Esophagus muscularis mucosa (tissue), 4 donors: ENCODE measurements at regions not wholly inside any gene's neighbourhood (a gene's known extent, or its start where the extent isn't known, plus 50 kb on each side); places are given as distances from the start of the nearest gene placed in this dataset.

ENCODE experiments used
- DNase-seq: peaks from one replicate; pipeline ENCODE4 v3.0.0-alpha.2; 2017; ENCODE audit errors: extremely low spot score
- H3K27ac ChIP-seq, 4 donors: fragments of 200-600 bp; sonication (generic); replicated peaks in 1 of 4; 1 replicate in 3 of 4; 2 replicates in 1 of 4; pipeline ENCODE4 v1.5.1; 2016 to 2019; ENCODE audit warnings: mild to moderate bottlenecking in 1 of 4
- H3K27me3 ChIP-seq, 4 donors: fragments of 200-600 bp; sonication (generic); one replicate each; pipeline versions ENCODE4 v1.5.1 to v1.6.0; 2016 to 2019
- H3K36me3 ChIP-seq, 4 donors: fragments of 200-600 bp; sonication (generic); one replicate each; pipeline ENCODE4 v1.5.1; 2016 to 2019
- H3K4me1 ChIP-seq, 4 donors: fragments of 200-600 bp; sonication (generic); one replicate each; pipeline ENCODE4 v1.5.1; 2016 to 2019
- H3K4me3 ChIP-seq, 4 donors: fragments of 200-600 bp; sonication (generic); 1 replicate in 2 of 4; 2 replicates in 2 of 4; pipeline ENCODE4 v1.5.1; 2016 to 2019; ENCODE audit warnings: mild to moderate bottlenecking in 4 of 4, moderate library complexity in 1 of 4
- H3K9me3 ChIP-seq, 4 donors: fragments of 200-600 bp; sonication (generic); 1 replicate in 3 of 4; 2 replicates in 1 of 4; pipeline ENCODE4 v1.5.1; 2016 to 2019
- CTCF ChIP-seq, 3 experiments: fragments of 200-600 bp in 2 of 3; fragments of 450-650 bp in 1 of 3; sonication (generic) in 2 of 3; IDR thresholded peaks; one replicate each; pipeline ENCODE4 v1.5.1; 2017 to 2019; ENCODE audit warnings: antibody characterized with exemption in 3 of 3, mild to moderate bottlenecking in 2 of 3, moderate library complexity in 1 of 3
- EP300 ChIP-seq: sonication (generic); formaldehyde crosslinking; IDR thresholded peaks from one replicate; pipeline ENCODE4 v1.6.1; 2017; ENCODE audit warnings: antibody characterized with exemption
- POLR2A ChIP-seq: fragments of 450-650 bp; IDR thresholded peaks from one replicate; pipeline ENCODE4 v1.6.1; 2017; ENCODE audit warnings: antibody characterized with exemption, moderate library complexity, mild to moderate bottlenecking, low read depth
- POLR2AphosphoS5 ChIP-seq, 2 donors: sonication (generic); formaldehyde crosslinking; IDR thresholded peaks; one replicate each; pipeline ENCODE4 v1.6.1; 2017; ENCODE audit warnings: antibody characterized with exemption in 2 of 2
- whole genome bisulfite sequencing: methylation state at CpG from one replicate; pipeline ENCODE4 v1.1.5; 2018; 5-methylcytosine and 5-hydroxymethylcytosine counted together
- intact Hi-C: fragments of 100-400 bp; cut with DNase I; formaldehyde crosslinking; loops from one replicate; pipeline ENCODE4 v1.15.1; 2023

GRCh38 chrX:27057883-27058282 is 405.3 kb downstream of the PPP4R3C start:
- Histone ChIP-seq H3K9me3 (no peaks in the 10 kb centered on the region), H3K27me3 (no peaks in the 10 kb centered on the region), H3K36me3 (no peaks in the 10 kb centered on the region), H3K27ac (no peak overlapping the region), H3K4me3 (no peak overlapping the region), H3K4me1 (no peaks in the 10 kb centered on the region)
- no peak for DNase-seq
- TF ChIP-seq EP300 (no peak), POLR2AphosphoS5 (IDR thresholded peaks at IDR 0.05) (no peak), CTCF (IDR thresholded peaks at IDR 0.05) (no peak), POLR2A (no peak)
- intact Hi-C loops, result no loop called here
- WGBS, result 74% methylated on average over 5 of the region's 5 CpGs

- TF ChIP-seq POLR2A, result no peak
- no peak for TF ChIP-seq EP300
- H3K9me3 ChIP-seq, result no peaks in the 10 kb centered on the region
- H3K36me3 ChIP-seq, result no peaks in the 10 kb centered on the region
- no peaks in the 10 kb centered on the region for H3K4me1 ChIP-seq
- WGBS, result 18% methylated on average over 1 of the region's 1 CpG
- no peak for DNase-seq
- intact Hi-C loops, result no loop called here
- H3K4me3 ChIP-seq, result no peak overlapping the region
- H3K27ac ChIP-seq, result no peak overlapping the region
- H3K27me3 ChIP-seq, result no peaks in the 10 kb centered on the region
These were observed 423.8 kb downstream of the PPP4R3C start for GRCh38 chrX:27039332-27039731.

GRCh38 chrX:27008486-27008885 is 454.7 kb downstream of the PPP4R3C start:
- Histone ChIP-seq H3K27ac (no peak overlapping the region), H3K9me3 (no peaks in the 10 kb centered on the region), H3K4me1 (no peaks in the 10 kb centered on the region), H3K4me3 (no peak overlapping the region), H3K36me3 (no peaks in the 10 kb centered on the region), H3K27me3 (no peaks in the 10 kb centered on the region)
- intact Hi-C loops, result no loop called here
- WGBS, result 58% methylated on average over 5 of the region's 5 CpGs
- no peak for TF ChIP-seq EP300
- no peak for TF ChIP-seq POLR2A
- no peak for TF ChIP-seq CTCF (IDR thresholded peaks at IDR 0.05)
- TF ChIP-seq POLR2AphosphoS5 (IDR thresholded peaks at IDR 0.05), result no peak
- no peak for DNase-seq

- TF ChIP-seq POLR2A, result no peak
- TF ChIP-seq POLR2AphosphoS5 (IDR thresholded peaks at IDR 0.05), result no peak
- no peak for TF ChIP-seq CTCF (IDR thresholded peaks at IDR 0.05)
- TF ChIP-seq EP300, result no peak
- no peaks in the 10 kb centered on the region for H3K4me1 ChIP-seq
- WGBS, result 61% methylated on average over 1 of the region's 1 CpG
- H3K4me3 ChIP-seq, result no peak overlapping the region
- no peaks in the 10 kb centered on the region for H3K9me3 ChIP-seq
- H3K27me3 ChIP-seq, result no peaks in the 10 kb centered on the region
- H3K27ac ChIP-seq, result no peak overlapping the region
- no peaks in the 10 kb centered on the region for H3K36me3 ChIP-seq
- no peak for DNase-seq
- intact Hi-C loops, result no loop called here
These were observed 463.5 kb downstream of the PPP4R3C start for GRCh38 chrX:26999634-27000033.

- intact Hi-C loops, result no loop called here
- Histone ChIP-seq H3K9me3 (no peaks in the 10 kb centered on the region), H3K36me3 (no peaks in the 10 kb centered on the region), H3K27ac (no peak overlapping the region), H3K4me1 (no peaks in the 10 kb centered on the region), H3K4me3 (no peak overlapping the region), H3K27me3 (no peaks in the 10 kb centered on the region)
- no peak for DNase-seq
- 51% methylated on average over 3 of the region's 3 CpGs for WGBS
- TF ChIP-seq POLR2A (no peak), POLR2AphosphoS5 (IDR thresholded peaks at IDR 0.05) (no peak)
These were observed 504.9 kb downstream of the PPP4R3C start for GRCh38 chrX:26958261-26958660.

- no peaks in the 10 kb centered on the region for H3K27me3 ChIP-seq
- DNase-seq, result no peak
These were observed 509.1 kb downstream of the PPP4R3C start for GRCh38 chrX:26954029-26954428.

More at GRCh38 chrX:26954029-26954428, 509.1 kb downstream of the PPP4R3C start:
- Histone ChIP-seq H3K4me1 (no peaks in the 10 kb centered on the region), H3K27ac (no peak overlapping the region), H3K9me3 (no peaks in the 10 kb centered on the region), H3K4me3 (no peak overlapping the region), H3K36me3 (no peaks in the 10 kb centered on the region)
- intact Hi-C loops, result no loop called here
- 29% methylated on average over 2 of the region's 2 CpGs for WGBS
- TF ChIP-seq EP300 (no peak), POLR2A (no peak), CTCF (IDR thresholded peaks at IDR 0.05) (no peak), POLR2AphosphoS5 (IDR thresholded peaks at IDR 0.05) (no peak)
